ENCODE measurements at regions not wholly inside any gene's neighbourhood (a gene's known extent, or its start where the extent isn't known, plus 50 kb on each side); places are given as distances from the start of the nearest gene placed in this dataset.

- Histone ChIP-seq H3K4me3 (ENCODE audit: low read length in 2 of 2) (no peak overlapping the region), H3K36me3 (ENCODE audit: control insufficient read depth in 2 of 2, insufficient read depth in 2 of 2, low read length in 2 of 2) (no peaks in the 10 kb centered on the region), H3K27ac (ENCODE audit: low read length) (no peak overlapping the region), H3K4me1 (ENCODE audit: control insufficient read depth, insufficient read depth, low read length) (no peaks in the 10 kb centered on the region), H3K9ac (ENCODE audit: low read length in 2 of 2) (no peak overlapping the region), H3K27me3 (ENCODE audit: control insufficient read depth in 1 of 2, insufficient read depth in 2 of 2, low read length in 2 of 2) (no peaks in the 10 kb centered on the region), H3K9me3 (ENCODE audit: control insufficient read depth in 2 of 2, low read length in 2 of 2) (no peaks in the 10 kb centered on the region)
Observed at GRCh38 chr13:85194482-85194881, 604.7 kb downstream of the SLITRK6 start.

- Histone ChIP-seq H3K4me3 (ENCODE audit: low read length in 2 of 2) (no peak overlapping the region), H3K9me3 (ENCODE audit: control insufficient read depth in 2 of 2, low read length in 2 of 2) (no peaks in the 10 kb centered on the region), H3K27ac (ENCODE audit: low read length) (no peak overlapping the region), H3K27me3 (ENCODE audit: control insufficient read depth in 1 of 2, insufficient read depth in 2 of 2, low read length in 2 of 2) (no peaks in the 10 kb centered on the region), H3K4me1 (ENCODE audit: control insufficient read depth, insufficient read depth, low read length) (no peaks in the 10 kb centered on the region), H3K9ac (ENCODE audit: low read length in 2 of 2) (no peak overlapping the region), H3K36me3 (ENCODE audit: control insufficient read depth in 2 of 2, insufficient read depth in 2 of 2, low read length in 2 of 2) (no peaks in the 10 kb centered on the region)
Observed at GRCh38 chr13:85191996-85192718, 607.1 kb downstream of the SLITRK6 start.

GRCh38 chr13:85186356-85187045, 612.7 kb downstream of the SLITRK6 start:
- H3K27ac ChIP-seq (ENCODE audit: low read length), result no peak overlapping the region
- H3K4me1 ChIP-seq (ENCODE audit: control insufficient read depth, insufficient read depth, low read length), result no peaks in the 10 kb centered on the region
- no peak overlapping the region for H3K9ac ChIP-seq (ENCODE audit: low read length in 2 of 2)
- H3K4me3 ChIP-seq (ENCODE audit: low read length in 2 of 2), result no peak overlapping the region
- no peaks in the 10 kb centered on the region for H3K27me3 ChIP-seq (ENCODE audit: control insufficient read depth in 1 of 2, insufficient read depth in 2 of 2, low read length in 2 of 2)
- H3K36me3 ChIP-seq (ENCODE audit: control insufficient read depth in 2 of 2, insufficient read depth in 2 of 2, low read length in 2 of 2), result no peaks in the 10 kb centered on the region
- no peaks in the 10 kb centered on the region for H3K9me3 ChIP-seq (ENCODE audit: control insufficient read depth in 2 of 2, low read length in 2 of 2)

- no peaks in the 10 kb centered on the region for H3K9me3 ChIP-seq (ENCODE audit: control insufficient read depth in 2 of 2, low read length in 2 of 2)
- no peaks in the 10 kb centered on the region for H3K27me3 ChIP-seq (ENCODE audit: control insufficient read depth in 1 of 2, insufficient read depth in 2 of 2, low read length in 2 of 2)
- H3K4me1 ChIP-seq (ENCODE audit: control insufficient read depth, insufficient read depth, low read length), result no peaks in the 10 kb centered on the region
- no peak overlapping the region for H3K9ac ChIP-seq (ENCODE audit: low read length in 2 of 2)
- no peaks in the 10 kb centered on the region for H3K36me3 ChIP-seq (ENCODE audit: control insufficient read depth in 2 of 2, insufficient read depth in 2 of 2, low read length in 2 of 2)
- H3K27ac ChIP-seq (ENCODE audit: low read length), result no peak overlapping the region
- no peak overlapping the region for H3K4me3 ChIP-seq (ENCODE audit: low read length in 2 of 2)
Observed at GRCh38 chr13:85174291-85174690, 624.9 kb downstream of the SLITRK6 start.

GRCh38 chr13:85170372-85170771, 628.8 kb downstream of the SLITRK6 start:
- no peak overlapping the region for H3K27ac ChIP-seq (ENCODE audit: low read length)
- no peaks in the 10 kb centered on the region for H3K9me3 ChIP-seq (ENCODE audit: control insufficient read depth in 2 of 2, low read length in 2 of 2)
- no peaks in the 10 kb centered on the region for H3K36me3 ChIP-seq (ENCODE audit: control insufficient read depth in 2 of 2, insufficient read depth in 2 of 2, low read length in 2 of 2)

GRCh38 chr13:85166891-85167290, 632.3 kb downstream of the SLITRK6 start:
- Histone ChIP-seq H3K27me3 (ENCODE audit: control insufficient read depth in 1 of 2, insufficient read depth in 2 of 2, low read length in 2 of 2) (no peaks in the 10 kb centered on the region), H3K27ac (ENCODE audit: low read length) (no peak overlapping the region), H3K4me1 (ENCODE audit: control insufficient read depth, insufficient read depth, low read length) (no peaks in the 10 kb centered on the region), H3K36me3 (ENCODE audit: control insufficient read depth in 2 of 2, insufficient read depth in 2 of 2, low read length in 2 of 2) (no peaks in the 10 kb centered on the region), H3K9me3 (ENCODE audit: control insufficient read depth in 2 of 2, low read length in 2 of 2) (no peaks in the 10 kb centered on the region), H3K9ac (ENCODE audit: low read length in 2 of 2) (no peak overlapping the region), H3K4me3 (ENCODE audit: low read length in 2 of 2) (no peak overlapping the region)

More at GRCh38 chr13:85170372-85170771, 628.8 kb downstream of the SLITRK6 start:
- Histone ChIP-seq H3K27me3 (ENCODE audit: control insufficient read depth in 1 of 2, insufficient read depth in 2 of 2, low read length in 2 of 2) (no peaks in the 10 kb centered on the region), H3K4me1 (ENCODE audit: control insufficient read depth, insufficient read depth, low read length) (no peaks in the 10 kb centered on the region), H3K4me3 (ENCODE audit: low read length in 2 of 2) (no peak overlapping the region), H3K9ac (ENCODE audit: low read length in 2 of 2) (no peak overlapping the region)

GRCh38 chr13:85163063-85163462, 636.2 kb downstream of the SLITRK6 start:
- Histone ChIP-seq H3K36me3 (ENCODE audit: control insufficient read depth in 2 of 2, insufficient read depth in 2 of 2, low read length in 2 of 2) (no peaks in the 10 kb centered on the region), H3K9me3 (ENCODE audit: control insufficient read depth in 2 of 2, low read length in 2 of 2) (no peaks in the 10 kb centered on the region), H3K4me1 (ENCODE audit: control insufficient read depth, insufficient read depth, low read length) (no peaks in the 10 kb centered on the region), H3K4me3 (ENCODE audit: low read length in 2 of 2) (no peak overlapping the region), H3K27me3 (ENCODE audit: control insufficient read depth in 1 of 2, insufficient read depth in 2 of 2, low read length in 2 of 2) (no peaks in the 10 kb centered on the region), H3K27ac (ENCODE audit: low read length) (no peak overlapping the region), H3K9ac (ENCODE audit: low read length in 2 of 2) (no peak overlapping the region)

- no peaks in the 10 kb centered on the region for H3K4me1 ChIP-seq (ENCODE audit: control insufficient read depth, insufficient read depth, low read length)
- H3K27ac ChIP-seq (ENCODE audit: low read length), result no peak overlapping the region
- no peaks in the 10 kb centered on the region for H3K9me3 ChIP-seq (ENCODE audit: control insufficient read depth in 2 of 2, low read length in 2 of 2)
- no peak overlapping the region for H3K9ac ChIP-seq (ENCODE audit: low read length in 2 of 2)
- no peak overlapping the region for H3K4me3 ChIP-seq (ENCODE audit: low read length in 2 of 2)
- H3K27me3 ChIP-seq (ENCODE audit: control insufficient read depth in 1 of 2, insufficient read depth in 2 of 2, low read length in 2 of 2), result no peaks in the 10 kb centered on the region
- no peaks in the 10 kb centered on the region for H3K36me3 ChIP-seq (ENCODE audit: control insufficient read depth in 2 of 2, insufficient read depth in 2 of 2, low read length in 2 of 2)
Observed at GRCh38 chr13:85148009-85148408, 651.2 kb downstream of the SLITRK6 start.

GRCh38 chr13:85142351-85142927, 656.8 kb downstream of the SLITRK6 start:
- Histone ChIP-seq H3K9me3 (ENCODE audit: control insufficient read depth in 2 of 2, low read length in 2 of 2) (no peaks in the 10 kb centered on the region), H3K27ac (ENCODE audit: low read length) (no peak overlapping the region), H3K27me3 (ENCODE audit: control insufficient read depth in 1 of 2, insufficient read depth in 2 of 2, low read length in 2 of 2) (no peaks in the 10 kb centered on the region), H3K4me3 (ENCODE audit: low read length in 2 of 2) (no peak overlapping the region), H3K4me1 (ENCODE audit: control insufficient read depth, insufficient read depth, low read length) (no peaks in the 10 kb centered on the region), H3K36me3 (ENCODE audit: control insufficient read depth in 2 of 2, insufficient read depth in 2 of 2, low read length in 2 of 2) (no peaks in the 10 kb centered on the region), H3K9ac (ENCODE audit: low read length in 2 of 2) (no peak overlapping the region)

- H3K27ac ChIP-seq (ENCODE audit: low read length), result no peak overlapping the region
- H3K36me3 ChIP-seq (ENCODE audit: control insufficient read depth in 2 of 2, insufficient read depth in 2 of 2, low read length in 2 of 2), result no peaks in the 10 kb centered on the region
- no peak overlapping the region for H3K9ac ChIP-seq (ENCODE audit: low read length in 2 of 2)
- no peaks in the 10 kb centered on the region for H3K4me1 ChIP-seq (ENCODE audit: control insufficient read depth, insufficient read depth, low read length)
- H3K4me3 ChIP-seq (ENCODE audit: low read length in 2 of 2), result no peak overlapping the region
- H3K9me3 ChIP-seq (ENCODE audit: control insufficient read depth in 2 of 2, low read length in 2 of 2), result no peaks in the 10 kb centered on the region
- no peaks in the 10 kb centered on the region for H3K27me3 ChIP-seq (ENCODE audit: control insufficient read depth in 1 of 2, insufficient read depth in 2 of 2, low read length in 2 of 2)
Observed at GRCh38 chr13:85141401-85141800, 657.8 kb downstream of the SLITRK6 start.

GRCh38 chr13:85140192-85140591, 659.0 kb downstream of the SLITRK6 start:
- Histone ChIP-seq H3K4me1 (ENCODE audit: control insufficient read depth, insufficient read depth, low read length) (no peaks in the 10 kb centered on the region), H3K36me3 (ENCODE audit: control insufficient read depth in 2 of 2, insufficient read depth in 2 of 2, low read length in 2 of 2) (no peaks in the 10 kb centered on the region), H3K9me3 (ENCODE audit: control insufficient read depth in 2 of 2, low read length in 2 of 2) (no peaks in the 10 kb centered on the region), H3K27ac (ENCODE audit: low read length) (no peak overlapping the region), H3K9ac (ENCODE audit: low read length in 2 of 2) (no peak overlapping the region), H3K4me3 (ENCODE audit: low read length in 2 of 2) (no peak overlapping the region), H3K27me3 (ENCODE audit: control insufficient read depth in 1 of 2, insufficient read depth in 2 of 2, low read length in 2 of 2) (no peaks in the 10 kb centered on the region)

Data from stomach smooth muscle (tissue), 2 donors.